ENCODE measurements at regions not wholly inside any gene's neighbourhood (a gene's known extent, or its start where the extent isn't known, plus 50 kb on each side); places are given as distances from the start of the nearest gene placed in this dataset.

DNA sequence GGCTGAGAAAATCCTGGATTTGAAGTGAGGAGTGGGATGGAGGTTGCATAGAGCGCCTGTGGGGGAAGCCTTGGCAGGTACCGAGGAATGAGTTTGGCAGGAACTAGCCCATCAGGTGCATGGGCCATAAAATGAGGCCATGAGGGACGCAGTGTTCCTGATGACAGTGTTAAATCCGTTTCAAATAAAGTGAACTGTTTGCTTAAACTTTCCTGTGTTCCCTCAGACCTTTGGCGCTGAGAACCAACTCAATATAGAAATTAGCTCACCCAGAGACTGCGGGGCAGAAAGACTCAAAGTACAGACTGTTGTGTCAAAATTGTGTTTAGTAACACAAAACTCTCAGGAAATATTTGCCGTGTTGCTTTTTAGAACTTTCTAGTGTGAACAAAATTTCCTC is 250.0 kb upstream of the NR3C2 start:
- no peak overlapping the region for H3K27ac ChIP-seq

DNA sequence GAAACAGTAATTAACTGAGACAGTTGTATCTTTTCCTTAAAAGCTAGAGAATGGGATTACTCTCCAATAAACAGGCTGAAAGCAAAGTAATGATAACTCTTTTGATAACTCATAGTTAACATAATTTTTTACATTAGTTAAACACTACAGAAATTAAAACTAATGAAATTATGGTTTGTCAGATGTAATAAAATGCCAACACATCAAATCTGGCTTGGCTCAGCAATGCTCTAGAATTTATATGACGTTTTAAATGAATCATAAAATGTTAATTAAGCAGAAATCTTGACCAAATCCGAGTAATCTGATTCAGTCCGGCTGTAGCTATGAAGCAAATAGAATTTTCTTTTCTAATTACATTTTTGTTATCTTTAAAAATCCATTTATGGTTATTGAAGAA is 244.2 kb upstream of the NR3C2 start:
- DNase-seq: no peak
- Histone ChIP-seq H3K4me1 (replicated peaks in 1 of 2) (no peaks in the 10 kb centered on the region), H3K9me3 (replicated peaks in 1 of 3) (no peaks in the 10 kb centered on the region), H3K36me3 (replicated peaks in 1 of 2) (no peaks in the 10 kb centered on the region), H3K4me3 (no peak overlapping the region), H3K27me3 (no peaks in the 10 kb centered on the region), H3K27ac (no peak overlapping the region)
- TF ChIP-seq, protein P1, sequence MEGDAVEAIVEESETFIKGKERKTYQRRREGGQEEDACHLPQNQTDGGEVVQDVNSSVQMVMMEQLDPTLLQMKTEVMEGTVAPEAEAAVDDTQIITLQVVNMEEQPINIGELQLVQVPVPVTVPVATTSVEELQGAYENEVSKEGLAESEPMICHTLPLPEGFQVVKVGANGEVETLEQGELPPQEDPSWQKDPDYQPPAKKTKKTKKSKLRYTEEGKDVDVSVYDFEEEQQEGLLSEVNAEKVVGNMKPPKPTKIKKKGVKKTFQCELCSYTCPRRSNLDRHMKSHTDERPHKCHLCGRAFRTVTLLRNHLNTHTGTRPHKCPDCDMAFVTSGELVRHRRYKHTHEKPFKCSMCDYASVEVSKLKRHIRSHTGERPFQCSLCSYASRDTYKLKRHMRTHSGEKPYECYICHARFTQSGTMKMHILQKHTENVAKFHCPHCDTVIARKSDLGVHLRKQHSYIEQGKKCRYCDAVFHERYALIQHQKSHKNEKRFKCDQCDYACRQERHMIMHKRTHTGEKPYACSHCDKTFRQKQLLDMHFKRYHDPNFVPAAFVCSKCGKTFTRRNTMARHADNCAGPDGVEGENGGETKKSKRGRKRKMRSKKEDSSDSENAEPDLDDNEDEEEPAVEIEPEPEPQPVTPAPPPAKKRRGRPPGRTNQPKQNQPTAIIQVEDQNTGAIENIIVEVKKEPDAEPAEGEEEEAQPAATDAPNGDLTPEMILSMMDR (IDR thresholded peaks at IDR 0.05): no peak
- TF ChIP-seq POLR2A (IDR thresholded peaks at IDR 0.05): no peak
- intact Hi-C loops (cut with DNase I): no loop called here
- 50 to 63% (median 59%) methylated on average over 3 of the region's 3 CpGs for WGBS, 4 donors

More for the DNA sequence above, 250.0 kb upstream of the NR3C2 start:
- Histone ChIP-seq H3K4me1 (replicated peaks in 1 of 2) (no peaks in the 10 kb centered on the region), H3K36me3 (replicated peaks in 1 of 2) (no peaks in the 10 kb centered on the region), H3K4me3 (no peak overlapping the region), H3K9me3 (replicated peaks in 1 of 3) (peaks cover 0 to 4% (median 0%) of the 10 kb centered on the region in 3 donors), H3K27me3 (no peaks in the 10 kb centered on the region)
- 79 to 86% (median 84%) methylated on average over 7 of the region's 7 CpGs for WGBS, 4 donors
- no peak for DNase-seq
- intact Hi-C loops (cut with DNase I): no loop called here
- TF ChIP-seq, protein P1 (IDR thresholded peaks at IDR 0.05): no peak
- TF ChIP-seq POLR2A (IDR thresholded peaks at IDR 0.05): no peak

DNA sequence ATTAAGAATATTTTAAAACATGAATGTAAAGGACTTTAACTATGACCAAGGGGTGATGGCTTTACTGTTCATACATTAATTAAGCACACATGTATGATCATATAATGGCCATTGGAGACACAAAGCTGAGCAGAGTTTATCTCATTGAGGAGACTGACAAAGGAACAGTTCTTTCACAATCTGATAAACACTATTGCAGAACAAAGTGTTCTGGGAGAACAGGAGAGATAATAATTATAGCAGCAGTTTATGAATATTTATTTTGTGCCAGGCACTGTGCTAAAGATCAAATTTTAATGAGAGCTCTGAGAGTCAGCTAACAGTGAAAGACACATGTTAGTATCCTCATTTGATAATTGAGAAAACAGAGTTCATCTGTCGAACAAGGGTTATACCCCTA is 242.4 kb upstream of the NR3C2 start:
- no peaks in the 10 kb centered on the region for H3K27me3 ChIP-seq
- no peaks in the 10 kb centered on the region for H3K9me3 ChIP-seq (replicated peaks in 1 of 3)
- H3K4me3 ChIP-seq: no peak overlapping the region
- no peak for TF ChIP-seq POLR2A (IDR thresholded peaks at IDR 0.05)
- TF ChIP-seq, protein P1 (IDR thresholded peaks at IDR 0.05): no peak
- no peaks in the 10 kb centered on the region for H3K36me3 ChIP-seq (replicated peaks in 1 of 2)
- 84 to 90% (median 89%) methylated on average over 1 of the region's 1 CpG for WGBS, 4 donors
- H3K27ac ChIP-seq: no peak overlapping the region
- intact Hi-C loops (cut with DNase I): no loop called here
- H3K4me1 ChIP-seq (replicated peaks in 1 of 2): no peaks in the 10 kb centered on the region
- no peak for DNase-seq

DNA sequence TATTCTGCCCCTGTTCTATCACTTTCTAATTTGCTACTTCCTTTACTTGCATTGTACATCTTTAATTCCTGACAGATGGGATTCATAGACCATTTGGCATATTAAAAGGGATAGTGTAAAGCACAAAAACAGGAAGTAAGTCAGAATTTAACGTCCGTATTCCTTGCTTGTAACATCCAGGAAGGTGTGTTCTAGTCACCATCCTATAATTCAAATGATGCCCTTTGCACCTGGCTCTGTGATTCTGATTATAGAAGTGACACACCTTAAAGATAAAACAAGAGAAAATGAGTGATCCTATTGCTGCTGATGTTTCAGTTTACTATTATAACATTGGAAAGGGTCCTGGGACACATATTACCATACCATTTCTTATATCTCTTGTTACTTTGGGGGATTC is 238.7 kb upstream of the NR3C2 start:
- no peaks in the 10 kb centered on the region for H3K9me3 ChIP-seq (replicated peaks in 1 of 3)
- no peaks in the 10 kb centered on the region for H3K36me3 ChIP-seq (replicated peaks in 1 of 2)
- intact Hi-C loops (cut with DNase I): no loop called here
- 56 to 59% (median 57%) methylated on average over 2 of the region's 2 CpGs for WGBS, 4 donors
- H3K4me3 ChIP-seq: no peak overlapping the region
- no peak for DNase-seq
- H3K27ac ChIP-seq: no peak overlapping the region
- TF ChIP-seq POLR2A (IDR thresholded peaks at IDR 0.05): no peak
- TF ChIP-seq, protein P1 (IDR thresholded peaks at IDR 0.05): no peak
- no peaks in the 10 kb centered on the region for H3K27me3 ChIP-seq
- no peaks in the 10 kb centered on the region for H3K4me1 ChIP-seq (replicated peaks in 1 of 2)
